ENCODE measurements at regions not wholly inside any gene's neighbourhood (a gene's known extent, or its start where the extent isn't known, plus 50 kb on each side); places are given as distances from the start of the nearest gene placed in this dataset.

- TF ChIP-seq CTCF (IDR thresholded peaks at IDR 0.05) = no peak
Observed at GRCh38 chr13:33383724-33384577, 98.4 kb upstream of the STARD13 start.

- TF ChIP-seq CTCF (IDR thresholded peaks at IDR 0.05) = no peak
Observed at GRCh38 chr13:33388286-33388998, 102.9 kb upstream of the STARD13 start.

- TF ChIP-seq CTCF (IDR thresholded peaks at IDR 0.05) = no peak
Observed at GRCh38 chr13:33392794-33393405, 107.3 kb upstream of the STARD13 start.

GRCh38 chr13:33394294-33394932 is 108.9 kb upstream of the STARD13 start:
- no peak for TF ChIP-seq CTCF (IDR thresholded peaks at IDR 0.05)

GRCh38 chr13:33401238-33401637 is 115.7 kb upstream of the STARD13 start:
- no peak for TF ChIP-seq CTCF (IDR thresholded peaks at IDR 0.05)

GRCh38 chr13:33402975-33403374 is 117.4 kb upstream of the STARD13 start:
- no peak for TF ChIP-seq CTCF (IDR thresholded peaks at IDR 0.05)

- TF ChIP-seq CTCF (IDR thresholded peaks at IDR 0.05) = no peak
Observed at GRCh38 chr13:33403807-33404362, 118.3 kb upstream of the STARD13 start.
